HL-60 (cell line): ENCODE measurements at regions not wholly inside any gene's neighbourhood (a gene's known extent, or its start where the extent isn't known, plus 50 kb on each side); places are given as distances from the start of the nearest gene placed in this dataset.
A peak's percentile ranks its signal among the peaks of the same experiment; 100 is the strongest.

Experiments
- DNase-seq, 2 experiments: peaks; one replicate each; pipeline ENCODE4 v3.0.0-alpha.2; 2010 to 2020; ENCODE audit warnings: low read depth in 1 of 2, low spot score in 1 of 2
- H3K27ac ChIP-seq: fragments of 250-450 bp; sonication (Bioruptor Pico); replicated peaks from 2 replicates; pipeline ENCODE4 v1.5.1; 2020; ENCODE audit warnings: mild to moderate bottlenecking, moderate library complexity
- H3K27me3 ChIP-seq: fragments of 250-450 bp; sonication (Bioruptor Pico); 2 replicates; pipeline ENCODE4 v1.5.1; 2021; ENCODE audit warnings: mild to moderate bottlenecking, moderate library complexity; ENCODE audit not compliant: insufficient read depth, poor library complexity, severe bottlenecking
- H3K4me3 ChIP-seq: replicated peaks from 2 replicates; pipeline ENCODE4 v1.5.1; 2011; ENCODE audit warnings: mild to moderate bottlenecking, control low read depth, low read length; ENCODE audit not compliant: insufficient read depth
- CTCF ChIP-seq: IDR thresholded peaks from one replicate; pipeline ENCODE4 v1.5.1; 2011; ENCODE audit warnings: low read length, control low read depth, inconsistent platforms; ENCODE audit not compliant: insufficient read depth
- GABPA ChIP-seq: IDR thresholded peaks from 2 replicates; pipeline ENCODE4 v1.6.1; 2012; ENCODE audit warnings: low read depth
- POLR2AphosphoS5 ChIP-seq: IDR thresholded peaks from 2 replicates; pipeline ENCODE4 v1.6.1; 2012; ENCODE audit warnings: low read depth
- REST ChIP-seq: IDR thresholded peaks from 2 replicates; pipeline ENCODE4 v1.6.1; 2012; ENCODE audit warnings: low read depth; ENCODE audit not compliant: insufficient replicate concordance
- SPI1 ChIP-seq: IDR thresholded peaks from 2 replicates; pipeline ENCODE4 v1.6.1; 2012; ENCODE audit warnings: low read depth, mild to moderate bottlenecking, borderline replicate concordance

- no peak for DNase-seq
- no peak overlapping the region for H3K27ac ChIP-seq
- H3K27me3 ChIP-seq: peaks cover 16% of the 10 kb centered on the region
- TF ChIP-seq GABPA (no peak), SPI1 (no peak), CTCF (no peak), REST (no peak), POLR2AphosphoS5 (no peak)
- no peak overlapping the region for H3K4me3 ChIP-seq
Measured at GRCh38 chr15:96408591-96409183, 78.2 kb downstream of the NR2F2 start.

GRCh38 chr15:96409215-96410138, 79.0 kb downstream of the NR2F2 start:
- TF ChIP-seq GABPA (no peak), POLR2AphosphoS5 (no peak), REST (no peak), CTCF (no peak), SPI1 (no peak)
- H3K27ac ChIP-seq: no peak overlapping the region
- peaks cover 16% of the 10 kb centered on the region for H3K27me3 ChIP-seq
- peak overlapping the region; percentile 14; the same call in 1 of the 2 replicates for H3K4me3 ChIP-seq
- DNase-seq: no peak

- H3K4me3 ChIP-seq: no peak overlapping the region
- no peak for DNase-seq
- no peak overlapping the region for H3K27ac ChIP-seq
- H3K27me3 ChIP-seq: peaks cover 16% of the 10 kb centered on the region
- TF ChIP-seq SPI1: no peak
- TF ChIP-seq CTCF: no peak
- no peak for TF ChIP-seq POLR2AphosphoS5
- no peak for TF ChIP-seq GABPA
- no peak for TF ChIP-seq REST
Measured at GRCh38 chr15:96410175-96411055, 79.9 kb downstream of the NR2F2 start.
